DND-41 (cell line): ENCODE measurements at regions not wholly inside any gene's neighbourhood (a gene's known extent, or its start where the extent isn't known, plus 50 kb on each side); places are given as distances from the start of the nearest gene placed in this dataset.

Experiments
- ATAC-seq: fragments of 200-7000 bp; cut with Tn5 transposase; 3 replicates; pipeline ENCODE4 v1.9.1; 2021; ENCODE audit warnings: low read depth; ENCODE audit not compliant: insufficient read depth
- DNase-seq: peaks from one replicate; pipeline ENCODE4 v3.0.0-alpha.2; 2020
- H2AFZ ChIP-seq: 2 replicates; pipeline ENCODE4 v1.6.0; 2012; ENCODE audit warnings: low read depth, low read length
- H3K27ac ChIP-seq: 2 replicates; pipeline ENCODE4 v1.5.1; 2012; ENCODE audit warnings: low read length, inconsistent platforms
- H3K27me3 ChIP-seq: fragments of 200-600 bp; sonication (generic); 2 replicates; pipeline ENCODE4 v1.6.0; 2012; ENCODE audit warnings: low read length, mild to moderate bottlenecking, inconsistent platforms; ENCODE audit not compliant: insufficient read depth, poor library complexity
- H3K36me3 ChIP-seq: 2 replicates; pipeline ENCODE4 v1.5.1; 2012; ENCODE audit warnings: low read length, inconsistent platforms; ENCODE audit not compliant: insufficient read depth
- H3K4me1 ChIP-seq: 2 replicates; pipeline ENCODE4 v1.5.1; 2012; ENCODE audit warnings: mild to moderate bottlenecking, low read length; ENCODE audit not compliant: insufficient read depth
- H3K4me2 ChIP-seq: 2 replicates; pipeline ENCODE4 v1.6.0; 2012; ENCODE audit warnings: mild to moderate bottlenecking, moderate library complexity, low read length, inconsistent platforms; ENCODE audit not compliant: insufficient read depth
- H3K4me3 ChIP-seq, 2 experiments: fragments of 200-600 bp in 1 of 2; shearing (Covaris generic) in 1 of 2; 2 replicates each; pipeline ENCODE4 v1.5.1; 2012 to 2016; ENCODE audit warnings: inconsistent platforms in 2 of 2, low read length in 2 of 2, mild to moderate bottlenecking in 2 of 2, low read depth in 1 of 2, moderate library complexity in 1 of 2
- H3K79me2 ChIP-seq: 2 replicates; pipeline ENCODE4 v1.6.0; 2012; ENCODE audit warnings: low read length, inconsistent platforms; ENCODE audit not compliant: insufficient read depth
- H3K9ac ChIP-seq: 2 replicates; pipeline ENCODE4 v1.6.0; 2012; ENCODE audit warnings: low read depth, mild to moderate bottlenecking, inconsistent platforms, low read length, moderate library complexity
- H3K9me3 ChIP-seq: 2 replicates; pipeline ENCODE4 v1.5.1; 2012; ENCODE audit warnings: low read length, moderate library complexity, mild to moderate bottlenecking, inconsistent platforms; ENCODE audit not compliant: insufficient read depth, severe bottlenecking
- H4K20me1 ChIP-seq: 2 replicates; pipeline ENCODE4 v1.6.0; 2012; ENCODE audit warnings: low read length; ENCODE audit not compliant: insufficient read depth
- EZH2 ChIP-seq: IDR thresholded peaks from 3 replicates; pipeline ENCODE4 v1.6.1; 2012; ENCODE audit warnings: borderline replicate concordance, low read depth, mild to moderate bottlenecking, moderate library complexity, low read length, inconsistent platforms; ENCODE audit not compliant: severe bottlenecking
- TF ChIP-seq, protein P1 (sequence below): IDR thresholded peaks from 2 replicates; pipeline ENCODE4 v1.5.1; 2012; ENCODE audit warnings: borderline replicate concordance, low read length, moderate library complexity, mild to moderate bottlenecking; ENCODE audit not compliant: poor library complexity, severe bottlenecking; ENCODE audit errors: extremely low read depth

- no peak for ATAC-seq
- no peaks in the 10 kb centered on the region for H3K36me3 ChIP-seq
- H3K9me3 ChIP-seq, result no peaks in the 10 kb centered on the region
- TF ChIP-seq, protein P1, sequence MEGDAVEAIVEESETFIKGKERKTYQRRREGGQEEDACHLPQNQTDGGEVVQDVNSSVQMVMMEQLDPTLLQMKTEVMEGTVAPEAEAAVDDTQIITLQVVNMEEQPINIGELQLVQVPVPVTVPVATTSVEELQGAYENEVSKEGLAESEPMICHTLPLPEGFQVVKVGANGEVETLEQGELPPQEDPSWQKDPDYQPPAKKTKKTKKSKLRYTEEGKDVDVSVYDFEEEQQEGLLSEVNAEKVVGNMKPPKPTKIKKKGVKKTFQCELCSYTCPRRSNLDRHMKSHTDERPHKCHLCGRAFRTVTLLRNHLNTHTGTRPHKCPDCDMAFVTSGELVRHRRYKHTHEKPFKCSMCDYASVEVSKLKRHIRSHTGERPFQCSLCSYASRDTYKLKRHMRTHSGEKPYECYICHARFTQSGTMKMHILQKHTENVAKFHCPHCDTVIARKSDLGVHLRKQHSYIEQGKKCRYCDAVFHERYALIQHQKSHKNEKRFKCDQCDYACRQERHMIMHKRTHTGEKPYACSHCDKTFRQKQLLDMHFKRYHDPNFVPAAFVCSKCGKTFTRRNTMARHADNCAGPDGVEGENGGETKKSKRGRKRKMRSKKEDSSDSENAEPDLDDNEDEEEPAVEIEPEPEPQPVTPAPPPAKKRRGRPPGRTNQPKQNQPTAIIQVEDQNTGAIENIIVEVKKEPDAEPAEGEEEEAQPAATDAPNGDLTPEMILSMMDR, result no peak
- TF ChIP-seq EZH2, result no peak
- H3K4me2 ChIP-seq, result no peak overlapping the region
- H3K27ac ChIP-seq, result no peak overlapping the region
- no peak overlapping the region for H2AFZ ChIP-seq
- no peak overlapping the region for H3K4me3 ChIP-seq
- no peaks in the 10 kb centered on the region for H3K79me2 ChIP-seq
- no peaks in the 10 kb centered on the region for H3K27me3 ChIP-seq
- DNase-seq, result no peak
- no peaks in the 10 kb centered on the region for H3K4me1 ChIP-seq
- H3K9ac ChIP-seq, result no peak overlapping the region
- H4K20me1 ChIP-seq, result no peaks in the 10 kb centered on the region
Observed at GRCh38 chr4:18973296-18973695, 951.7 kb upstream of the LCORL start.

- H3K36me3 ChIP-seq, result no peaks in the 10 kb centered on the region
- DNase-seq (no peak), ATAC-seq (no peak)
- H3K4me3 ChIP-seq, result no peak overlapping the region
- no peak overlapping the region for H3K9ac ChIP-seq
- no peaks in the 10 kb centered on the region for H3K9me3 ChIP-seq
- H4K20me1 ChIP-seq, result no peaks in the 10 kb centered on the region
- no peaks in the 10 kb centered on the region for H3K79me2 ChIP-seq
- TF ChIP-seq, protein P1, result no peak
- no peak for TF ChIP-seq EZH2
- no peaks in the 10 kb centered on the region for H3K27me3 ChIP-seq
- H3K4me1 ChIP-seq, result no peaks in the 10 kb centered on the region
- H3K27ac ChIP-seq, result no peak overlapping the region
- H3K4me2 ChIP-seq, result no peak overlapping the region
- no peak overlapping the region for H2AFZ ChIP-seq
Observed at GRCh38 chr4:18961879-18962278, 940.3 kb upstream of the LCORL start.

- ATAC-seq (no peak), DNase-seq (no peak)
- Histone ChIP-seq H3K27me3 (no peaks in the 10 kb centered on the region), H3K79me2 (no peaks in the 10 kb centered on the region), H3K4me2 (no peak overlapping the region), H3K4me3 (no peak overlapping the region), H3K9me3 (no peaks in the 10 kb centered on the region), H2AFZ (no peak overlapping the region), H3K36me3 (no peaks in the 10 kb centered on the region), H3K9ac (no peak overlapping the region), H3K4me1 (no peaks in the 10 kb centered on the region), H3K27ac (no peak overlapping the region), H4K20me1 (no peaks in the 10 kb centered on the region)
- TF ChIP-seq, protein P1, result no peak
- no peak for TF ChIP-seq EZH2
Observed at GRCh38 chr4:18961266-18961665, 939.7 kb upstream of the LCORL start.

DNA sequence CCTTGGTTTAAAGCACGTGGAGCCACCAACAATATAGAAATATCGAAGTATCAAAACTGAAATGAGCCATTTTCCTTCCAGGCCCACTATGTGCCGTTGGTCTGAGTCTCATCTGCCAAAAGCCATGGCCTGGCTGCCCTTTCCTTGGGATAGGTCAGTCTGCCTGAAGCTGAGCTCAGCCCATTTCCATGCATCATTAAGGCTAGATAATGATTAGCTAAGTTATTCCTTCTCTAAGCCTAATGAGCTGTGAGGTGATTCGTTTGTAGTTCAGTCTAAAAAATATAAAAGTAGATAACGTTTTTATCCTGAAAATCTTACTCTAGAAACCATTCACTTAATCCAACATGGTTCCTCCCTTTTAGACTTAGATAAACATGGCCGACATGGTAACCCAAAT, 936.2 kb upstream of the LCORL start:
- H3K9me3 ChIP-seq, result no peaks in the 10 kb centered on the region
- ATAC-seq (no peak), DNase-seq (no peak)
- no peaks in the 10 kb centered on the region for H4K20me1 ChIP-seq
- no peak overlapping the region for H3K4me3 ChIP-seq
- H3K27me3 ChIP-seq, result no peaks in the 10 kb centered on the region
- H3K79me2 ChIP-seq, result no peaks in the 10 kb centered on the region
- H3K9ac ChIP-seq, result no peak overlapping the region
- no peak overlapping the region for H3K4me2 ChIP-seq
- H3K4me1 ChIP-seq, result no peaks in the 10 kb centered on the region
- H3K36me3 ChIP-seq, result no peaks in the 10 kb centered on the region
- no peak overlapping the region for H3K27ac ChIP-seq
- TF ChIP-seq EZH2, result no peak
- TF ChIP-seq, protein P1, result no peak
- H2AFZ ChIP-seq, result no peak overlapping the region
